ENCODE measurements at regions not wholly inside any gene's neighbourhood (a gene's known extent, or its start where the extent isn't known, plus 50 kb on each side); places are given as distances from the start of the nearest gene placed in this dataset.

DNA sequence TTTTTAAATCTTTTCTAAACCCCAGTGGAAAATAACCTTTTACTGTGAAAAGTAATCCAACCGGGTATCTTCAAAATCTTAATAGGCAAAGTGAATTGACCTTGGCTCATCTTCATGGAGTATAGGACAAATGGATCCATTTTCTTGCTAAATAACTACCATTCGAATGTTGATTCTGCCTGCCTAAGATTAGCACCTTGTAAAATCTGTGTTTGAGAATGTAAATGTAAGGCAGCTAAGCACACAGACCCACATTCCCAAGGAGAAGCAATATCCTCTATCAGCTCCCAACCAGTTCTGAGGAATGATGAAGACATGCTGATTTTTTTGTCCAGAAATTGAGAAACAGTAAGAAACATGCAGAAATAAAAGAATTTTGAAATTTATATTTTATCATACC is 509.8 kb upstream of the SMIM21 start:
- TF ChIP-seq POLR2A (IDR thresholded peaks at IDR 0.05) (no peak), CTCF (IDR thresholded peaks at IDR 0.05) (no peak)
